ENCODE measurements at regions not wholly inside any gene's neighbourhood (a gene's known extent, or its start where the extent isn't known, plus 50 kb on each side); places are given as distances from the start of the nearest gene placed in this dataset.

GRCh38 chr13:86142080-86142479 is 342.9 kb upstream of the SLITRK6 start:
- TF ChIP-seq CTCF (IDR thresholded peaks at IDR 0.05) (no peak), EZH2 (IDR thresholded peaks at IDR 0.05) (no peak)

Measured in neural progenitor cell (in vitro differentiated cells).